Neuron (in vitro differentiated cells): ENCODE measurements at regions not wholly inside any gene's neighbourhood (a gene's known extent, or its start where the extent isn't known, plus 50 kb on each side); places are given as distances from the start of the nearest gene placed in this dataset.

Source experiments
- H2AFZ ChIP-seq: one replicate; pipeline ENCODE4 v1.6.1; 2013; ENCODE audit warnings: low read depth, mild to moderate bottlenecking, inconsistent platforms, low read length, moderate library complexity
- H3K27me3 ChIP-seq: one replicate; pipeline ENCODE4 v1.6.1; 2013; ENCODE audit warnings: low read length; ENCODE audit not compliant: insufficient read depth
- H3K36me3 ChIP-seq: one replicate; pipeline ENCODE4 v1.6.1; 2013; ENCODE audit warnings: low read length; ENCODE audit not compliant: insufficient read depth
- H3K4me1 ChIP-seq: one replicate; pipeline ENCODE4 v1.6.1; 2013; ENCODE audit warnings: low read length; ENCODE audit not compliant: insufficient read depth
- H3K4me3 ChIP-seq: 2 replicates; pipeline ENCODE4 v1.5.1; 2013; ENCODE audit warnings: mild to moderate bottlenecking, low read length, moderate library complexity
- H3K9me3 ChIP-seq: one replicate; pipeline ENCODE4 v1.6.1; 2013; ENCODE audit warnings: low read length

DNA sequence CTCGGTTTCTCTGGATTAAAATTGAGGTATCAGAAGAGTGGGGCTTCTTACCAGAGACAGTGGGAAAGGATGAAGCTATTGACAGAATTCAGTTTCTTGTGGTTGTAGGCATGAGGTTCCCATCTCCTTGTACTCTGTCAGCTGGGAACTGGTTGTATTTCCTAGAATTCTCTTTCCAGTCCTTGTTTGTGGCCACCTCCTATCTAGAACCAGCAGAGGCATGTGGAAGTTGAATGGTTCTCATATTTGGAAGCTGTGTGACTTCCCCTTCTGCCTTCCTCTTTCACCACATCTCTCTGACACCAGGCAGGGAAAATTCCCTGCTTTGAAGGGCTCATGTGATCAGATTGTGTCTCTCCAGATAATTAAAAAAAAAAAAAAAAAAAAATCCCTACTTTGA, 457.7 kb upstream of the ADAMTS5 start:
- H3K4me3 ChIP-seq: no peak overlapping the region
- no peak overlapping the region for H2AFZ ChIP-seq
- no peaks in the 10 kb centered on the region for H3K36me3 ChIP-seq
- H3K4me1 ChIP-seq: no peaks in the 10 kb centered on the region
- H3K9me3 ChIP-seq: no peaks in the 10 kb centered on the region
- no peaks in the 10 kb centered on the region for H3K27me3 ChIP-seq

DNA sequence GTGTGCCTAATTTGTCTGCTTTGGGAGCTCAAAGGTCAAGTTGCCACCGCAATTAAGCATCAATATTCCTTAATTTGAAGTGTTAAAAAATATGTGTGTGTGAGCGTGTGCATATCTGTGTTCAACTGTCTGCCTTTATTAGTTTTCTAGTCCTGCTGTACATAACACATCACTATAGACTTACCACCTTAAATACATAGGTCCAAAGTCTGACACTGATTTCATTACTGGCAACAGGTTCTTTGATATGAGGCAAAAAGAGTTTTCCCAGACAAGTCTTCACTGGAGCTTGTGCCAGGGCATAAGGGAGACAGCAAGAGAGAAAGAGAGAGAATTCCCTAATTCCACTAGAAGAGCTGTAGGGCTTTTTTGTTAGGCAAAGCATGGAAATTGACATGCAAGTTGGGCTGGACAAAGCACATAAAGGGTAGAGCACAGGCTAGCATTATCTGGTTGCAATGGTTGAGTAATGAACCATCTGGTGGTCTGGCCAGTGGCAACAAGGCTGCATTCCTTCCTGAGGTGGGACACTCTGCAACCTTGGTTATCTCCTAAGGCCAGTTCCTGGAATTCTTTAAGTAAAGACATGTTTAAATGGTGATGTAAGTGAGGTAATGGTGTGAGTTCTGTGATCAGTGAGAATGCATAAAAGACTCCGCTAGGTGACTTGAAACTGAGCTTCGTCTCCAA, 457.2 kb upstream of the ADAMTS5 start:
- H3K27me3 ChIP-seq: no peaks in the 10 kb centered on the region
- no peaks in the 10 kb centered on the region for H3K9me3 ChIP-seq
- H3K4me3 ChIP-seq: no peak overlapping the region
- no peak overlapping the region for H2AFZ ChIP-seq
- H3K36me3 ChIP-seq: no peaks in the 10 kb centered on the region
- no peaks in the 10 kb centered on the region for H3K4me1 ChIP-seq

- no peaks in the 10 kb centered on the region for H3K4me1 ChIP-seq
- H3K36me3 ChIP-seq: no peaks in the 10 kb centered on the region
- H2AFZ ChIP-seq: no peak overlapping the region
- H3K4me3 ChIP-seq: no peak overlapping the region
- H3K9me3 ChIP-seq: no peaks in the 10 kb centered on the region
- H3K27me3 ChIP-seq: no peaks in the 10 kb centered on the region
These were observed 456.1 kb upstream of the ADAMTS5 start for GRCh38 chr21:27423038-27423437.

DNA sequence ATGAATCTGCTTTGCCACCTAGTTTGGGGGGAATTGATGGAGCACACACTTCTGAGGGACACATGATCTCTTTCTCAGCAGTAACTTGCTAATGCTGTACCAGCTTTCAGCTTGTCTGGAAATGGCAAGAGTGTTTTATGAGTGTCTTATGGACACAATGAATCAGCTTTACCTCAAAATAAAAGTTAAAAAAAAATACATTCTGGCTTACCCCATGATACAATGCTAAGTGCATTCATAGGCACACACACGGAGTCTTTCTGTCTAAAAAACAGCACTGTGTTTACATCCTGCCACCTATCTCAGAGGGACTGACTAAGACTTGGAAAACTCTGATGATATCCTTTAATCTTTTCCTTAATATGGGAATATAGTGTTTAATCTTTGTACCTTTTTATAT, 455.5 kb upstream of the ADAMTS5 start:
- H3K4me1 ChIP-seq: no peaks in the 10 kb centered on the region

DNA sequence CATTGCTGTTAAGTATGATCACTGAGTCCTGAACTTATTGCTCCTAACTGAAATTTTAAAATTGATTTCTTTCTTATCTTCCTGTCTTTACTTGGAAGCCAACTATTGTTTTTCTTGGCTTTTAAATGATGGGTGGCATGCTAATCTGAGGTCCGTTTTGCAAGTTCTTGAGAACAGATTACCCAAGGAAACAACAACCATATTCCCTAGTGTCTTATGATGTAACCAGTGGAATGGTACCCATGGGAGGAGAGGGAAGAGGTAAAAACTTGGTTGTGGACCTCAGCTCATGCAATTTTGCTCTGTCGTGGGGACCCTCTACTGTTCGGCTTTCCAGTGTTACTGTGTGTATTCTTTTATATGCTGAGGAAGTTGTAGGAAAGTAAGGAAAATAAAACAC, 454.8 kb upstream of the ADAMTS5 start:
- Histone ChIP-seq H3K4me3 (no peak overlapping the region), H3K9me3 (no peaks in the 10 kb centered on the region), H3K4me1 (no peaks in the 10 kb centered on the region), H2AFZ (no peak overlapping the region), H3K27me3 (no peaks in the 10 kb centered on the region), H3K36me3 (no peaks in the 10 kb centered on the region)

More for the DNA sequence above, 455.5 kb upstream of the ADAMTS5 start:
- Histone ChIP-seq H3K9me3 (no peaks in the 10 kb centered on the region), H2AFZ (no peak overlapping the region), H3K36me3 (no peaks in the 10 kb centered on the region), H3K4me3 (no peak overlapping the region), H3K27me3 (no peaks in the 10 kb centered on the region)

- Histone ChIP-seq H3K4me3 (no peak overlapping the region), H3K27me3 (no peaks in the 10 kb centered on the region), H3K4me1 (no peaks in the 10 kb centered on the region), H3K9me3 (no peaks in the 10 kb centered on the region), H3K36me3 (no peaks in the 10 kb centered on the region), H2AFZ (no peak overlapping the region)
These were observed 452.3 kb upstream of the ADAMTS5 start for GRCh38 chr21:27419153-27419552.

DNA sequence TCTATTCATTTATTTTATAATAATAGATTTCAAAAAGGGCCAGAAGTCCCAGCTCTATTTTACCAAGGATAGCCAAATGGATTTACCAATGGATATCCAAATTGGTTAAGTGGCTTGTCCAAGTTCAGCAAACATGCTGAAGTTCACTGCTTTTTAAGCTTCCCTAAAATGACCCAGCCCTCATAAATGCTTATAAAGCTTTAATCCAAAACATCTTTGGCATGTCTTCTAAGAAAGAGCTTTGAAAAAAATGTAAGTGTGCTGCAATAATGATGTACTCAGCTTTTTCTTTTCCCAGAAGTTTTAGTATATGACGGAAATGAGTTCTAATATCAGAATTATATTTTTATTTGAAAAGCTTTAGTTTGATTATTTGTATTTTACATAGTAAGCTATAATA, 451.5 kb upstream of the ADAMTS5 start:
- no peaks in the 10 kb centered on the region for H3K36me3 ChIP-seq
- H3K9me3 ChIP-seq: no peaks in the 10 kb centered on the region
- H3K4me3 ChIP-seq: no peak overlapping the region
- no peaks in the 10 kb centered on the region for H3K27me3 ChIP-seq
- no peaks in the 10 kb centered on the region for H3K4me1 ChIP-seq
- no peak overlapping the region for H2AFZ ChIP-seq

GRCh38 chr21:27412530-27412929, 445.6 kb upstream of the ADAMTS5 start:
- H3K4me1 ChIP-seq: no peaks in the 10 kb centered on the region
- H2AFZ ChIP-seq: no peak overlapping the region
- H3K36me3 ChIP-seq: no peaks in the 10 kb centered on the region
- H3K27me3 ChIP-seq: no peaks in the 10 kb centered on the region
- H3K9me3 ChIP-seq: no peaks in the 10 kb centered on the region
- no peak overlapping the region for H3K4me3 ChIP-seq

- Histone ChIP-seq H3K36me3 (no peaks in the 10 kb centered on the region), H3K27me3 (no peaks in the 10 kb centered on the region), H3K4me1 (no peaks in the 10 kb centered on the region), H3K9me3 (no peaks in the 10 kb centered on the region), H3K4me3 (no peak overlapping the region), H2AFZ (no peak overlapping the region)
These were observed 441.9 kb upstream of the ADAMTS5 start for GRCh38 chr21:27408826-27409225.

- H2AFZ ChIP-seq: no peak overlapping the region
- no peaks in the 10 kb centered on the region for H3K9me3 ChIP-seq
- H3K36me3 ChIP-seq: no peaks in the 10 kb centered on the region
- no peaks in the 10 kb centered on the region for H3K4me1 ChIP-seq
- H3K4me3 ChIP-seq: no peak overlapping the region
- H3K27me3 ChIP-seq: no peaks in the 10 kb centered on the region
These were observed 440.4 kb upstream of the ADAMTS5 start for GRCh38 chr21:27407271-27407670.

DNA sequence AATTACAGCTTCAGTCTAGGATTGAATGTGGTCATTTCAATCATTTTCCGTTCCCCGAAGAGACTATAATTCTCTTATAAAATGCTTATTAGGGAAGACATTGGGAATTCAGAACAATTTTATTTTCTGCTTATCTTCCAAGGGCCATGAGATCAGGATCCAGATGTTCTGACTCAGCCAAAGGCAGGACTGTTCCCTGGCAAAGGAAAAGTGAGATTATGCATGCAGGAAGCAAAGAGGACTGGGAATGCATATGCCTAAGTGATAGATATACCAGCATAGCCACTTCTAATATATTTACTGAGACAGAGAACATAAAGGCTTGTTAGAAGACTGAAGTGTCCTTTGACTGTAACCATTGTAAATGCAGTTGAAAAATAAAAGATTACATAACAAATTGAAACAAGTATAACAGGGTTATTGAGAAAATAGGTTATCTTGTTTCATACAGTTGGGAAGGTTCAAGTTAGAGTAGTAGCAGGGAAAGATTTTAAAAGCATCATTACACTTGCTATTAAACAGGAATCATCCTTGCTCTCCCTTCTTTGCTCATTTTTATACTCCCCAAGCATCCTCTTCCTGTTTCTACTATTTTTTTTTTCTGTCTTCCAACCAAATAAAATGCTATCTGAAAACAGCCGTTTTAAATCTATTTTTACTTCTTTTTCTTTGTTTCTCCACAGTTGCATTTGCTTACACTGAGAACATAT, 439.6 kb upstream of the ADAMTS5 start:
- no peaks in the 10 kb centered on the region for H3K4me1 ChIP-seq
- no peaks in the 10 kb centered on the region for H3K36me3 ChIP-seq
- H2AFZ ChIP-seq: no peak overlapping the region
- no peak overlapping the region for H3K4me3 ChIP-seq
- H3K9me3 ChIP-seq: no peaks in the 10 kb centered on the region
- H3K27me3 ChIP-seq: no peaks in the 10 kb centered on the region

DNA sequence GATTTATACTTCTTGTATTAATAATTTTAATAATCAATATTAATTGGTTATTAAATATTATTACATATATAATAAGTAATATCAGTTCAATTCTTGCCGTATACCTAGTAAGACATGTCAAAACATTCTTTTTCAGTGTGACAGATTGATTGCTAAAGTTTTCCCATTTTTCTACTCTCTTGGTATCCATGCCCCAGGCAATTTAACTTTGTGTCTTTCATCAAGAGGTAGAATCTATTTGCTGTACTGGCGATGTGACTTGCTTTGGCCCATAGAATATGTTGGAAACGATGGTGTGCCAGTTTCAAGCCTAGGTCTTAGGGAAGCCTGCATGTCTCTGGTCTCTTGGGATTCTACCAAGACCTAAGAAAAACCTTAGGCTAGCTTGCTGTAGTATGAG, 436.1 kb upstream of the ADAMTS5 start:
- Histone ChIP-seq H3K36me3 (no peaks in the 10 kb centered on the region), H3K4me1 (no peaks in the 10 kb centered on the region), H3K27me3 (no peaks in the 10 kb centered on the region), H2AFZ (no peak overlapping the region), H3K9me3 (no peaks in the 10 kb centered on the region), H3K4me3 (no peak overlapping the region)

DNA sequence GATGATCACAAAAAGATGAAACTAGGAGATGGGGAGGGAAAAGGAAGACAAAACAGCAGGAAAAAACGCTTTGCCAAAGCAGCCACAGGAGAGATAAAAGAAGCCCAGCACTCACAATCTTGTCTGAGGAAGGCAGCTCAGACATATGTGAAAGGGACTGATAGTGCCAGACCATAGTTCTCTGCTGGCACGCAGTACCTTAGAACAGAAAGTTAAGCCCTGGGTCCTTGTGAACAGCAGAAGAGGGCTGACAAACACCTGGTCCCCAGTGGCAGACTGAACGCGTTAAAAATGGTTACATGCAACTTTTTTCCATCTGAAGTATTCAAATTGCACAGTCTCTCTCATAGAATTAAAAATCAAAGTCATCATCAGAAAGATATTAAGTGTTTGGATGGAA, 433.2 kb upstream of the ADAMTS5 start:
- Histone ChIP-seq H3K36me3 (no peaks in the 10 kb centered on the region), H3K9me3 (no peaks in the 10 kb centered on the region), H2AFZ (no peak overlapping the region), H3K4me3 (no peak overlapping the region), H3K27me3 (no peaks in the 10 kb centered on the region), H3K4me1 (no peaks in the 10 kb centered on the region)

- H2AFZ ChIP-seq: no peak overlapping the region
- no peaks in the 10 kb centered on the region for H3K4me1 ChIP-seq
- no peaks in the 10 kb centered on the region for H3K27me3 ChIP-seq
- H3K9me3 ChIP-seq: no peaks in the 10 kb centered on the region
- H3K4me3 ChIP-seq: no peak overlapping the region
- no peaks in the 10 kb centered on the region for H3K36me3 ChIP-seq
These were observed 430.7 kb upstream of the ADAMTS5 start for GRCh38 chr21:27397578-27397977.
